WTC11 (cell line): ENCODE measurements at regions not wholly inside any gene's neighbourhood (a gene's known extent, or its start where the extent isn't known, plus 50 kb on each side); places are given as distances from the start of the nearest gene placed in this dataset.

Experiments
- ATAC-seq: fragments of 200-7000 bp; cut with Tn5 transposase; 2 replicates; pipeline ENCODE4 v1.10.0; 2021; ENCODE audit warnings: mild to moderate bottlenecking, moderate library complexity
- CTCF ChIA-PET: fragments of 300-600 bp; sonication (Branson Sonifier 250); formaldehyde crosslinking; loops from one replicate; lab custom pipeline; 2021; ENCODE audit warnings: antibody characterized with exemption; lab: Charles Lee
- POLR2A ChIA-PET: fragments of 350-600 bp; sonication (Branson Sonifier 250); formaldehyde crosslinking; loops from one replicate; lab custom pipeline; 2021; ENCODE audit warnings: antibody characterized with exemption; lab: Charles Lee
- DNase-seq: peaks from one replicate; pipeline ENCODE4 v3.0.0; 2021; ENCODE audit warnings: low spot score
- H3K27ac Mint-ChIP-seq: 2 replicates; pipeline ENCODE4 v1.8.0; 2021; ENCODE audit warnings: mixed read lengths
- H3K27me3 Mint-ChIP-seq: 2 replicates; pipeline ENCODE4 v1.8.0; 2021; ENCODE audit warnings: low read depth, mild to moderate bottlenecking, moderate library complexity, mixed read lengths
- H3K36me3 Mint-ChIP-seq: 2 replicates; pipeline ENCODE4 v1.8.0; 2021; ENCODE audit warnings: mixed read lengths
- H3K4me1 Mint-ChIP-seq: 2 replicates; pipeline ENCODE4 v1.8.0; 2022; ENCODE audit warnings: mixed read lengths
- H3K4me3 Mint-ChIP-seq: 2 replicates; pipeline ENCODE4 v1.8.0; 2021; ENCODE audit warnings: mild to moderate bottlenecking, moderate library complexity, mixed read lengths
- H3K9me3 Mint-ChIP-seq: 2 replicates; pipeline ENCODE4 v1.8.0; 2021; ENCODE audit warnings: mixed read lengths
- AR ChIP-seq: fragments of 250-450 bp; sonication (Bioruptor Pico); IDR thresholded peaks from 2 replicates; pipeline ENCODE4 v1.9.0; 2021; ENCODE audit warnings: mild to moderate bottlenecking
- ATF3 ChIP-seq: sonication (generic); formaldehyde crosslinking; conservative IDR thresholded peaks from 2 replicates; pipeline ENCODE4 v1.8.1; 2022; ENCODE audit warnings: mild to moderate bottlenecking, missing genetic modification reagents
- CREM ChIP-seq: sonication (generic); formaldehyde crosslinking; IDR thresholded peaks from 2 replicates; pipeline ENCODE4 v1.8.1; 2022; ENCODE audit warnings: mild to moderate bottlenecking, missing genetic modification reagents, moderate library complexity
- GRHL2 ChIP-seq: fragments of 250-450 bp; sonication (Bioruptor Pico); IDR thresholded peaks from 2 replicates; pipeline ENCODE4 v1.8.0; 2022; ENCODE audit warnings: mild to moderate bottlenecking, moderate library complexity; ENCODE audit not compliant: insufficient replicate concordance, severe bottlenecking
- IRF2 ChIP-seq: sonication (generic); formaldehyde crosslinking; IDR thresholded peaks from 2 replicates; pipeline ENCODE4 v1.8.0; 2022; ENCODE audit warnings: low read depth, missing genetic modification reagents, borderline replicate concordance
- JAZF1 ChIP-seq: fragments of 250-450 bp; sonication (Bioruptor Pico); IDR thresholded peaks from 2 replicates; pipeline ENCODE4 v1.9.0; 2021; ENCODE audit warnings: moderate library complexity, mild to moderate bottlenecking, inconsistent platforms
- RORB ChIP-seq: fragments of 250-450 bp; sonication (Bioruptor Pico); IDR thresholded peaks from 2 replicates; pipeline ENCODE4 v1.9.0; 2021; ENCODE audit warnings: mild to moderate bottlenecking
- SMAD3 ChIP-seq: sonication (generic); formaldehyde crosslinking; IDR thresholded peaks from 2 replicates; pipeline ENCODE4 v1.8.0; 2022; ENCODE audit warnings: missing genetic modification reagents, mild to moderate bottlenecking, borderline replicate concordance
- USF2 ChIP-seq: sonication (generic); formaldehyde crosslinking; IDR thresholded peaks from 2 replicates; pipeline ENCODE4 v1.8.1; 2023; ENCODE audit warnings: mild to moderate bottlenecking, missing genetic modification reagents, moderate library complexity
- ZNF281 ChIP-seq: sonication (generic); formaldehyde crosslinking; IDR thresholded peaks from 2 replicates; pipeline ENCODE4 v1.8.0; 2023; ENCODE audit warnings: mild to moderate bottlenecking, missing genetic modification reagents

- H3K4me3 Mint-ChIP-seq = no peak overlapping the region
- ATAC-seq (peak; percentile 77), DNase-seq (peak; percentile 46)
- no peaks in the 10 kb centered on the region for H3K27me3 Mint-ChIP-seq
- no peaks in the 10 kb centered on the region for H3K36me3 Mint-ChIP-seq
- H3K9me3 Mint-ChIP-seq = no peaks in the 10 kb centered on the region
- H3K27ac Mint-ChIP-seq = no peak overlapping the region
- ChIA-PET CTCF (interaction anchor here (1.3 to 5.0 kb wide), 4 partner anchors 9 to 141 kb away, joined by 6 to 118 read pairs (median 27); no protein-coding TSS in a partner anchor), POLR2A (no interaction called here)
- no peak for TF ChIP-seq CREM (CRISPR knock-in tag)
- no peak for TF ChIP-seq USF2 (CRISPR knock-in tag)
- TF ChIP-seq JAZF1 = no peak
- no peak for TF ChIP-seq GRHL2 (CRISPR knock-in tag)
- no peak for TF ChIP-seq SMAD3 (CRISPR knock-in tag)
- H3K4me1 Mint-ChIP-seq = peaks cover 26% of the 10 kb centered on the region
These were observed 49.7 kb downstream of the CYRIA start for GRCh38 chr2:16615687-16616615.

GRCh38 chr2:16615246-16615645, 50.4 kb downstream of the CYRIA start:
- no peak overlapping the region for H3K27ac Mint-ChIP-seq
- no peaks in the 10 kb centered on the region for H3K36me3 Mint-ChIP-seq
- H3K27me3 Mint-ChIP-seq = no peaks in the 10 kb centered on the region
- TF ChIP-seq RORB (CRISPR knock-in tag) = no peak
- no peak for TF ChIP-seq IRF2 (CRISPR knock-in tag)
- peaks cover 26% of the 10 kb centered on the region for H3K4me1 Mint-ChIP-seq
- ChIA-PET POLR2A (no interaction called here), CTCF (interaction anchor here (1.3 to 5.0 kb wide), 3 partner anchors 10 to 141 kb away, joined by 6 to 118 read pairs (median 10); no protein-coding TSS in a partner anchor)
- DNase-seq (no peak), ATAC-seq (no peak)
- H3K4me3 Mint-ChIP-seq = no peak overlapping the region
- H3K9me3 Mint-ChIP-seq = no peaks in the 10 kb centered on the region

GRCh38 chr2:16614314-16614860, 51.2 kb downstream of the CYRIA start:
- no peak overlapping the region for H3K27ac Mint-ChIP-seq
- no peak overlapping the region for H3K4me3 Mint-ChIP-seq
- H3K36me3 Mint-ChIP-seq = no peaks in the 10 kb centered on the region
- no peak for DNase-seq
- ChIA-PET CTCF (interaction anchor here (0.7 to 5.0 kb wide), 5 partner anchors 11 to 142 kb away, joined by 3 to 118 read pairs (median 10); no protein-coding TSS in a partner anchor), POLR2A (interaction anchor here (0.6 kb wide), 1 partner anchor 259 kb away, joined by 3 read pairs; no protein-coding TSS in a partner anchor)
- H3K4me1 Mint-ChIP-seq = peaks cover 26% of the 10 kb centered on the region
- no peak for TF ChIP-seq AR (CRISPR knock-in tag)
- TF ChIP-seq, all 79 proteins: peak for 0
- ATAC-seq = no peak
- H3K27me3 Mint-ChIP-seq = no peaks in the 10 kb centered on the region
- peaks cover 3% of the 10 kb centered on the region; the same call in 1 of the 2 replicates for H3K9me3 Mint-ChIP-seq

- H3K36me3 Mint-ChIP-seq = no peaks in the 10 kb centered on the region
- H3K4me1 Mint-ChIP-seq = peaks cover 29% of the 10 kb centered on the region
- no peak for TF ChIP-seq ZNF281
- TF ChIP-seq ATF3 (CRISPR knock-in tag) = no peak
- no peaks in the 10 kb centered on the region for H3K27me3 Mint-ChIP-seq
- H3K9me3 Mint-ChIP-seq = peaks cover 6% of the 10 kb centered on the region; the same call in 1 of the 2 replicates
- CTCF ChIA-PET = interaction anchor here (0.6 to 5.0 kb wide), 21 partner anchors 8 to 696 kb away, joined by 3 to 118 read pairs (median 4); no protein-coding TSS in a partner anchor
- no peak overlapping the region for H3K27ac Mint-ChIP-seq
- POLR2A ChIA-PET = no interaction called here
- DNase-seq (no peak), ATAC-seq (0 out of 2 replicates have a peak, but pooled peaks have one; percentile 5)
- H3K4me3 Mint-ChIP-seq = no peak overlapping the region
These were observed 52.1 kb downstream of the CYRIA start for GRCh38 chr2:16613539-16614011.
